Caco-2 (cell line): ENCODE measurements at regions not wholly inside any gene's neighbourhood (a gene's known extent, or its start where the extent isn't known, plus 50 kb on each side); places are given as distances from the start of the nearest gene placed in this dataset.

Experiments used
- BruUV-seq: library from RNA; stranded (reverse); fragments of 400-500 nt; replicated peaks from 2 replicates; lab custom pipeline; 2021; lab: Mats Ljungman, UMichigan
- CTCF ChIA-PET: fragments of 300-600 bp; sonication (Branson Sonifier 250); formaldehyde crosslinking; loops from one replicate; lab custom pipeline; 2022; ENCODE audit warnings: antibody characterized with exemption; lab: Charles Lee
- POLR2A ChIA-PET: fragments of 300-600 bp; sonication (Branson Sonifier 250); formaldehyde crosslinking; loops from one replicate; lab custom pipeline; 2022; ENCODE audit warnings: antibody characterized with exemption; lab: Charles Lee
- DNase-seq, 2 experiments: peaks; one replicate each; pipeline versions ENCODE4 v3.0.0 to v3.0.0-alpha.2; 2020 to 2022
- H3K27me3 ChIP-seq: replicated peaks from 2 replicates; pipeline ENCODE4 v1.6.0; 2011; ENCODE audit warnings: low read length; ENCODE audit not compliant: control insufficient read depth, insufficient read depth
- H3K36me3 ChIP-seq: 2 replicates; pipeline ENCODE4 v1.5.1; 2011; ENCODE audit warnings: low read length; ENCODE audit not compliant: control insufficient read depth, insufficient read depth
- H3K4me1 ChIP-seq: fragments of 250-450 bp; sonication (Bioruptor Pico); 2 replicates; pipeline ENCODE4 v1.5.1; 2020; ENCODE audit warnings: mild to moderate bottlenecking
- H3K4me3 ChIP-seq: 2 replicates; pipeline ENCODE4 v1.5.1; 2011; ENCODE audit warnings: low read depth, mild to moderate bottlenecking, control low read depth, low read length
- H3K9me3 ChIP-seq: fragments of 250-450 bp; sonication (Bioruptor Pico); 2 replicates; pipeline ENCODE4 v1.5.1; 2020; ENCODE audit warnings: mild to moderate bottlenecking, moderate library complexity
- H3K27ac Mint-ChIP-seq: one replicate; pipeline ENCODE4 v1.8.0; 2022; ENCODE audit warnings: mixed read lengths; ENCODE audit not compliant: unreplicated experiment
- H3K27me3 Mint-ChIP-seq: one replicate; pipeline ENCODE4 v1.8.0; 2022; ENCODE audit warnings: mixed read lengths; ENCODE audit not compliant: insufficient read depth, unreplicated experiment
- H3K36me3 Mint-ChIP-seq: one replicate; pipeline ENCODE4 v1.8.0; 2022; ENCODE audit warnings: mild to moderate bottlenecking, mixed read lengths; ENCODE audit not compliant: insufficient read depth, unreplicated experiment
- H3K4me1 Mint-ChIP-seq: one replicate; pipeline ENCODE4 v1.8.0; 2022; ENCODE audit warnings: low read depth, mixed read lengths; ENCODE audit not compliant: unreplicated experiment
- H3K4me3 Mint-ChIP-seq: one replicate; pipeline ENCODE4 v1.8.0; 2022; ENCODE audit warnings: mild to moderate bottlenecking, moderate library complexity, mixed read lengths; ENCODE audit not compliant: unreplicated experiment
- H3K9me3 Mint-ChIP-seq: one replicate; pipeline ENCODE4 v1.8.0; 2022; ENCODE audit warnings: mixed read lengths; ENCODE audit not compliant: unreplicated experiment
- CTCF ChIP-seq, 2 experiments: fragments of 200-600 bp in 1 of 2; IDR thresholded peaks; 1 replicate in 1 of 2; 2 replicates in 1 of 2; pipeline versions ENCODE4 v1.5.1 to v1.8.0; 2011 to 2022; ENCODE audit warnings: antibody characterized with exemption in 1 of 2, control low read depth in 1 of 2, inconsistent platforms in 1 of 2, low read depth in 1 of 2, low read length in 1 of 2, mild to moderate bottlenecking in 1 of 2, moderate library complexity in 1 of 2; ENCODE audit not compliant: insufficient read depth in 1 of 2, severe bottlenecking in 1 of 2, unreplicated experiment in 1 of 2
- intact Hi-C: fragments of 100-400 bp; cut with micrococcal nuclease; formaldehyde crosslinking; loops from one replicate; pipeline ENCODE4 v1.10.0; 2022; ENCODE audit not compliant: unreplicated experiment

DNA sequence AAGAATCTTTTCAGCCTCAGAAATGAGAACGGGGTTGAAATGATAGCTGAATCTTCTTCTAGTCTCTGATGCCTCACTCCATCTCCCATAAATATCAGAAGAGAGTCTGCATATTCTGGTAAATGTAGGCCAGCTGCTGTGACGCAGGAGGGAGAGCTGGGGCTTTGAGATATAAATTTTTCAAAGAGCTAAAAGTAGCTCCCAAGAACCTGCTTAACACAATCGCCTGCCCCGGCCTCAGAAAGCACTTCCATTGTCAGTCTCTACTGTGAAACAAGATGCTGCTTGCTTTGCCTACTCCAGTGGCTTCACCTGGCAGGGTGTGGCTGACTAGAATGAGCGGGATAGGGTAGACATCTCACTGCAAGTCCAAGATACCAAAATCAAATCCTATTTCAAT lies 105.0 kb upstream of the CCDC150 start:
- Histone ChIP-seq H3K9me3 (no peaks in the 10 kb centered on the region), H3K27me3 (no peaks in the 10 kb centered on the region), H3K4me3 (no peak overlapping the region), H3K36me3 (no peaks in the 10 kb centered on the region), H3K4me1 (peaks cover 3% of the 10 kb centered on the region; the same call in 1 of the 2 replicates)
- intact Hi-C loops: no loop called here
- Mint-ChIP-seq H3K9me3 (no peaks in the 10 kb centered on the region), H3K27ac (no peak overlapping the region), H3K4me1 (no peaks in the 10 kb centered on the region), H3K4me3 (no peak overlapping the region), H3K27me3 (peaks cover 4% of the 10 kb centered on the region), H3K36me3 (no peaks in the 10 kb centered on the region)
- DNase-seq: no peak
- no peak for TF ChIP-seq CTCF (IDR thresholded peaks at IDR 0.05; ENCODE audit: insufficient read depth in 1 of 2, low read depth in 1 of 2, low read length in 1 of 2, severe bottlenecking in 1 of 2, unreplicated experiment in 1 of 2)
- ChIA-PET CTCF (no interaction called here), POLR2A (no interaction called here)
- no TSS peak for BruUV-seq

- DNase-seq: no peak
- Mint-ChIP-seq H3K4me3 (no peak overlapping the region), H3K9me3 (no peaks in the 10 kb centered on the region), H3K27ac (no peak overlapping the region), H3K4me1 (no peaks in the 10 kb centered on the region), H3K27me3 (peaks cover 4% of the 10 kb centered on the region), H3K36me3 (no peaks in the 10 kb centered on the region)
- peaks cover 3% of the 10 kb centered on the region; the same call in 1 of the 2 replicates for H3K4me1 ChIP-seq
- ChIA-PET POLR2A (no interaction called here), CTCF (no interaction called here)
- no peaks in the 10 kb centered on the region for H3K27me3 ChIP-seq
- BruUV-seq: no TSS peak
- TF ChIP-seq CTCF (IDR thresholded peaks at IDR 0.05; ENCODE audit: insufficient read depth in 1 of 2, low read depth in 1 of 2, low read length in 1 of 2, severe bottlenecking in 1 of 2, unreplicated experiment in 1 of 2): no peak
- H3K9me3 ChIP-seq: no peaks in the 10 kb centered on the region
- intact Hi-C loops: no loop called here
- no peak overlapping the region for H3K4me3 ChIP-seq
- no peaks in the 10 kb centered on the region for H3K36me3 ChIP-seq
Measured at GRCh38 chr2:196535061-196535460, 104.5 kb upstream of the CCDC150 start.

DNA sequence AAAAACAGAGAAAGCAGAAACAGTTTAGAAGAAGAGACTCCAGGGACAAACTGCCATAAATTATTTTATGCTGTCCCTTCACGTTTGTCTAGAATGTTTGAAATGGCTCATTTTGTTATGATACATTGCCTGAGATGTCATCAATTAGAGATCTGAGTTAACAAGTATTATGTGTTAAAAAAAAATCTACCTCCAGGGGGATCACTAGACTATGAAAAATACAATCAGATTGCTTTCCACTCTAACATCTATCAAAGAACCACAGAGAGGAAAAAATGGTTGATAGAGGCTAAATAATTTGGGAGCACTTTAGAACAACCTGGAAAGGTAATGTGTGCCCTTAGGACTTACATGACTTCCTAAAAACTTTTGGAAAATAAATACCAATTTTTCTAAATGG lies 103.8 kb upstream of the CCDC150 start:
- BruUV-seq: no TSS peak
- no peak for TF ChIP-seq CTCF (IDR thresholded peaks at IDR 0.05; ENCODE audit: insufficient read depth in 1 of 2, low read depth in 1 of 2, low read length in 1 of 2, severe bottlenecking in 1 of 2, unreplicated experiment in 1 of 2)
- no peak overlapping the region for H3K4me3 ChIP-seq
- DNase-seq: no peak
- no peaks in the 10 kb centered on the region for H3K36me3 Mint-ChIP-seq
- peaks cover 4% of the 10 kb centered on the region for H3K27me3 Mint-ChIP-seq
- intact Hi-C loops: no loop called here
- no peaks in the 10 kb centered on the region for H3K9me3 Mint-ChIP-seq
- peaks cover 3% of the 10 kb centered on the region; the same call in 1 of the 2 replicates for H3K4me1 ChIP-seq
- ChIA-PET CTCF (no interaction called here), POLR2A (no interaction called here)
- no peaks in the 10 kb centered on the region for H3K27me3 ChIP-seq
- no peaks in the 10 kb centered on the region for H3K36me3 ChIP-seq
- H3K4me3 Mint-ChIP-seq: no peak overlapping the region
- no peaks in the 10 kb centered on the region for H3K4me1 Mint-ChIP-seq
- no peak overlapping the region for H3K27ac Mint-ChIP-seq
- no peaks in the 10 kb centered on the region for H3K9me3 ChIP-seq
